Panc1 (cell line): ENCODE measurements at regions not wholly inside any gene's neighbourhood (a gene's known extent, or its start where the extent isn't known, plus 50 kb on each side); places are given as distances from the start of the nearest gene placed in this dataset.

Experiments used
- ATAC-seq: fragments of 200-7000 bp; cut with Tn5 transposase; 2 replicates; pipeline ENCODE4 v1.9.1; 2020; ENCODE audit warnings: mild to moderate bottlenecking, moderate library complexity
- BruUV-seq: library from RNA; stranded (reverse); fragments of 400-500 nt; replicated peaks from 2 replicates; lab custom pipeline; 2021; lab: Mats Ljungman, UMichigan
- CTCF ChIA-PET: fragments of 300-600 bp; sonication (Branson Sonifier 250); formaldehyde crosslinking; loops from one replicate; lab custom pipeline; 2022; ENCODE audit warnings: antibody characterized with exemption; lab: Charles Lee
- POLR2A ChIA-PET: fragments of 300-600 bp; sonication (Branson Sonifier 250); formaldehyde crosslinking; loops from one replicate; lab custom pipeline; 2022; ENCODE audit warnings: antibody characterized with exemption; lab: Charles Lee
- DNase-seq: peaks from one replicate; pipeline ENCODE4 v3.0.0-alpha.2; 2010; ENCODE audit warnings: low read depth, low spot score
- H3K27ac ChIP-seq: 2 replicates; pipeline ENCODE4 v1.5.1; 2011; ENCODE audit warnings: mild to moderate bottlenecking, low read length, inconsistent platforms
- H3K27me3 ChIP-seq: fragments of 200-500 bp; sonication (Bioruptor generic); 2 replicates; pipeline ENCODE4 v1.6.0; 2014; ENCODE audit warnings: low read length, inconsistent platforms; ENCODE audit not compliant: control insufficient read depth, insufficient read depth
- H3K36me3 ChIP-seq: fragments of 200-500 bp; sonication (Bioruptor generic); 2 replicates; pipeline ENCODE4 v1.5.1; 2014; ENCODE audit warnings: inconsistent platforms, mild to moderate bottlenecking, low read length, moderate library complexity; ENCODE audit not compliant: control insufficient read depth, insufficient read depth
- H3K4me1 ChIP-seq: 2 replicates; pipeline ENCODE4 v1.5.1; 2011; ENCODE audit warnings: inconsistent platforms, mild to moderate bottlenecking, low read length, moderate library complexity; ENCODE audit not compliant: control insufficient read depth, insufficient read depth
- H3K4me3 ChIP-seq, 2 experiments: 2 replicates each; pipeline ENCODE4 v1.5.1; 2011 to 2012; ENCODE audit warnings: low read depth in 2 of 2, low read length in 2 of 2, mild to moderate bottlenecking in 2 of 2, inconsistent platforms in 1 of 2, moderate library complexity in 1 of 2
- H3K9me3 ChIP-seq: fragments of 200-500 bp; sonication (Bioruptor generic); 2 replicates; pipeline ENCODE4 v1.5.1; 2014; ENCODE audit warnings: low read depth, mild to moderate bottlenecking, inconsistent platforms, low read length, moderate library complexity; ENCODE audit not compliant: control insufficient read depth, insufficient read depth
- POLR2AphosphoS5 ChIP-seq: IDR thresholded peaks from 2 replicates; pipeline ENCODE4 v1.6.1; 2012; ENCODE audit warnings: mild to moderate bottlenecking, low read depth, low read length, moderate library complexity
- REST ChIP-seq, 2 experiments: IDR thresholded peaks; 2 replicates each; pipeline ENCODE4 v1.6.1; 2011 to 2012; ENCODE audit warnings: low read depth in 2 of 2, control low read depth in 1 of 2, low read length in 1 of 2, mild to moderate bottlenecking in 1 of 2, moderate library complexity in 1 of 2; ENCODE audit not compliant: insufficient read depth in 1 of 2
- SIN3A ChIP-seq: IDR thresholded peaks from 2 replicates; pipeline ENCODE4 v1.6.1; 2012; ENCODE audit warnings: low read depth, mild to moderate bottlenecking, low read length, moderate library complexity, borderline replicate concordance; ENCODE audit not compliant: insufficient read depth
- TCF7L2 ChIP-seq: IDR thresholded peaks from 2 replicates; pipeline ENCODE4 v1.6.1; 2011; ENCODE audit warnings: mild to moderate bottlenecking, low read depth, low read length, inconsistent platforms
- in situ Hi-C: cut with HindIII; loops from 2 replicates; pipeline ENCODE4 v1.10.0; 2016; ENCODE audit warnings: low sequenced_read_pairs, low pct_unique_long_range_greater_than_20kb
- intact Hi-C: fragments of 100-400 bp; cut with micrococcal nuclease; formaldehyde crosslinking; loops from one replicate; pipeline ENCODE4 v1.10.0; 2022; ENCODE audit not compliant: unreplicated experiment
- TF ChIP-seq, protein P1 (sequence below): fragments of 450-650 bp; IDR thresholded peaks from 2 replicates; pipeline ENCODE4 v1.5.1; 2017; ENCODE audit warnings: mild to moderate bottlenecking

DNA sequence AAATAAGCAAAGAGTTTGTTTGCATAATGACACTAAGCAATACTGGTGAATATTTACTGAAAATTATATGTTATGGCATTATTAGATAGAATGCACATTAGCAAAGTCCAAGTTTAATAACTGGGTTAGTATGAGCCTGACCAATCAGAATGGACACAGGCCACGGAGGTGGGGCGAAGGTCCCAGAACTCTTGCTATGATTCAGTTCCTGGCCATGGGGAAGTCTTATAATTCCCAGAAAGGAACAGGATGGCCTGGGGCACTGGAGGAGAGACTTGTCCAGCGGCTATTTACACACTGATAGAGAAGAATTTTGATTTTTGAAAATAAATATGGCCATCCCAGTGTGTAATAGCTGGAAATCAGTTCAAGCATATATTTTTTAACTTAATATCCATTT is 372.0 kb downstream of the EFNB2 start:
- in situ Hi-C loops (no loop called here), intact Hi-C loops (no loop called here)
- no peak for TF ChIP-seq POLR2AphosphoS5
- no peak for TF ChIP-seq REST (IDR thresholded peaks at IDR 0.05; ENCODE audit: insufficient read depth in 1 of 2, low read depth in 2 of 2, low read length in 1 of 2)
- TF ChIP-seq, protein P1, sequence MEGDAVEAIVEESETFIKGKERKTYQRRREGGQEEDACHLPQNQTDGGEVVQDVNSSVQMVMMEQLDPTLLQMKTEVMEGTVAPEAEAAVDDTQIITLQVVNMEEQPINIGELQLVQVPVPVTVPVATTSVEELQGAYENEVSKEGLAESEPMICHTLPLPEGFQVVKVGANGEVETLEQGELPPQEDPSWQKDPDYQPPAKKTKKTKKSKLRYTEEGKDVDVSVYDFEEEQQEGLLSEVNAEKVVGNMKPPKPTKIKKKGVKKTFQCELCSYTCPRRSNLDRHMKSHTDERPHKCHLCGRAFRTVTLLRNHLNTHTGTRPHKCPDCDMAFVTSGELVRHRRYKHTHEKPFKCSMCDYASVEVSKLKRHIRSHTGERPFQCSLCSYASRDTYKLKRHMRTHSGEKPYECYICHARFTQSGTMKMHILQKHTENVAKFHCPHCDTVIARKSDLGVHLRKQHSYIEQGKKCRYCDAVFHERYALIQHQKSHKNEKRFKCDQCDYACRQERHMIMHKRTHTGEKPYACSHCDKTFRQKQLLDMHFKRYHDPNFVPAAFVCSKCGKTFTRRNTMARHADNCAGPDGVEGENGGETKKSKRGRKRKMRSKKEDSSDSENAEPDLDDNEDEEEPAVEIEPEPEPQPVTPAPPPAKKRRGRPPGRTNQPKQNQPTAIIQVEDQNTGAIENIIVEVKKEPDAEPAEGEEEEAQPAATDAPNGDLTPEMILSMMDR = no peak
- TF ChIP-seq SIN3A = no peak
- TF ChIP-seq TCF7L2 = no peak
- H3K9me3 ChIP-seq = no peaks in the 10 kb centered on the region
- ChIA-PET POLR2A (interaction anchor here (0.6 kb wide), 1 partner anchor 272 kb away, joined by 3 read pairs; no protein-coding TSS in a partner anchor), CTCF (no interaction called here)
- DNase-seq = no peak
- no peaks in the 10 kb centered on the region for H3K36me3 ChIP-seq
- H3K4me1 ChIP-seq = no peaks in the 10 kb centered on the region
- ATAC-seq = no peak
- H3K4me3 ChIP-seq = no peak overlapping the region
- no TSS peak for BruUV-seq
- H3K27me3 ChIP-seq = no peaks in the 10 kb centered on the region
- H3K27ac ChIP-seq = no peak overlapping the region

- ATAC-seq (no peak), DNase-seq (no peak)
- ChIA-PET CTCF (no interaction called here), POLR2A (no interaction called here)
- H3K4me3 ChIP-seq = no peak overlapping the region
- H3K36me3 ChIP-seq = no peaks in the 10 kb centered on the region
- BruUV-seq = no TSS peak
- in situ Hi-C loops (no loop called here), intact Hi-C loops (no loop called here)
- no peak for TF ChIP-seq REST (IDR thresholded peaks at IDR 0.05; ENCODE audit: insufficient read depth in 1 of 2, low read depth in 2 of 2, low read length in 1 of 2)
- no peak for TF ChIP-seq TCF7L2
- TF ChIP-seq SIN3A = no peak
- TF ChIP-seq, protein P1 = no peak
- TF ChIP-seq POLR2AphosphoS5 = no peak
- no peaks in the 10 kb centered on the region for H3K4me1 ChIP-seq
- H3K27ac ChIP-seq = no peak overlapping the region
- no peaks in the 10 kb centered on the region for H3K27me3 ChIP-seq
- no peaks in the 10 kb centered on the region for H3K9me3 ChIP-seq
Measured at GRCh38 chr13:106161146-106161545, 374.3 kb downstream of the EFNB2 start.
